HepG2 (cell line): ENCODE measurements at regions not wholly inside any gene's neighbourhood (a gene's known extent, or its start where the extent isn't known, plus 50 kb on each side); places are given as distances from the start of the nearest gene placed in this dataset.

Source experiments
- BRD4 ChIP-seq: sonication (generic); formaldehyde crosslinking; IDR thresholded peaks from 2 replicates; pipeline ENCODE4 v1.4.0; 2020; ENCODE audit warnings: missing genetic modification reagents
- HHEX ChIP-seq: IDR thresholded peaks from 2 replicates; pipeline ENCODE4 v1.6.1; 2016; ENCODE audit warnings: control low read depth
- HNRNPL ChIP-seq: fragments of 200-400 bp; formaldehyde crosslinking; IDR thresholded peaks from 2 replicates; pipeline ENCODE4 v1.6.1; 2017; ENCODE audit warnings: mild to moderate bottlenecking, low read depth, low read length
- IRF2 ChIP-seq: IDR thresholded peaks from 2 replicates; pipeline ENCODE4 v1.6.1; 2018; ENCODE audit warnings: missing genetic modification reagents, missing compliant biosample characterization
- KAT2B ChIP-seq: fragments of 150-350 bp; IDR thresholded peaks from 2 replicates; pipeline ENCODE4 v1.6.1; 2014; ENCODE audit warnings: low read depth, low read length, borderline replicate concordance
- KLF16 ChIP-seq, 2 experiments: sonication (generic) in 1 of 2; formaldehyde crosslinking in 1 of 2; IDR thresholded peaks; 2 replicates each; pipeline versions ENCODE4 v1.6.1 to v1.8.0; 2016 to 2023; ENCODE audit warnings: missing genetic modification reagents in 2 of 2, missing compliant biosample characterization in 1 of 2
- MATR3 ChIP-seq: sonication (generic); formaldehyde crosslinking; IDR thresholded peaks from 2 replicates; pipeline ENCODE4 v1.4.0; 2020; ENCODE audit warnings: missing genetic modification reagents
- NKX3-1 ChIP-seq: sonication (generic); formaldehyde crosslinking; IDR thresholded peaks from 2 replicates; pipeline ENCODE4 v1.5.0; 2020; ENCODE audit warnings: missing genetic modification reagents
- PBX3 ChIP-seq: sonication (generic); formaldehyde crosslinking; IDR thresholded peaks from 2 replicates; pipeline ENCODE4 v1.8.1; 2023; ENCODE audit warnings: missing genetic modification reagents, inconsistent platforms, borderline replicate concordance
- PRPF4 ChIP-seq: fragments of 200-400 bp; formaldehyde crosslinking; IDR thresholded peaks from 2 replicates; pipeline ENCODE4 v1.6.1; 2016; ENCODE audit warnings: low read length, low read depth; ENCODE audit not compliant: poor library complexity, severe bottlenecking
- RBFOX2 ChIP-seq: fragments of 200-400 bp; formaldehyde crosslinking; IDR thresholded peaks from 2 replicates; pipeline ENCODE4 v1.6.1; 2017; ENCODE audit warnings: low read depth, mild to moderate bottlenecking, low read length
- ZKSCAN8 ChIP-seq: IDR thresholded peaks from 2 replicates; pipeline ENCODE4 v1.6.1; 2016; ENCODE audit warnings: borderline replicate concordance, missing genetic modification reagents, missing compliant biosample characterization
- ZNF121 ChIP-seq: sonication (generic); formaldehyde crosslinking; IDR thresholded peaks from 2 replicates; pipeline ENCODE4 v1.5.0; 2020; ENCODE audit warnings: mild to moderate bottlenecking, missing genetic modification reagents
- ZNF30 ChIP-seq: sonication (generic); formaldehyde crosslinking; IDR thresholded peaks from 2 replicates; pipeline ENCODE4 v1.5.0; 2020; ENCODE audit warnings: mild to moderate bottlenecking, missing genetic modification reagents
- ZNF329 ChIP-seq: sonication (generic); formaldehyde crosslinking; IDR thresholded peaks from 2 replicates; pipeline ENCODE4 v1.9.0; 2021; ENCODE audit warnings: low read depth, mild to moderate bottlenecking, missing genetic modification reagents
- ZNF639 ChIP-seq: conservative IDR thresholded peaks from 2 replicates; pipeline ENCODE4 v1.6.1; 2018; ENCODE audit warnings: missing genetic modification reagents
- ZNF709 ChIP-seq: sonication (generic); formaldehyde crosslinking; IDR thresholded peaks from 2 replicates; pipeline ENCODE4 v1.5.0; 2020; ENCODE audit warnings: mild to moderate bottlenecking, missing genetic modification reagents
- TF ChIP-seq, protein P1 (sequence below): sonication (generic); formaldehyde crosslinking; IDR thresholded peaks from 2 replicates; pipeline ENCODE4 v1.5.1; 2020; ENCODE audit warnings: mild to moderate bottlenecking, missing genetic modification reagents, moderate library complexity
- TF ChIP-seq, protein P2 (sequence below): IDR thresholded peaks from 2 replicates; pipeline ENCODE4 v1.6.1; 2016; ENCODE audit warnings: missing genetic modification reagents, missing compliant biosample characterization
- TF ChIP-seq, protein P3 (sequence below): sonication (generic); formaldehyde crosslinking; IDR thresholded peaks from 2 replicates; pipeline ENCODE4 v1.4.0; 2020; ENCODE audit warnings: missing genetic modification reagents

DNA sequence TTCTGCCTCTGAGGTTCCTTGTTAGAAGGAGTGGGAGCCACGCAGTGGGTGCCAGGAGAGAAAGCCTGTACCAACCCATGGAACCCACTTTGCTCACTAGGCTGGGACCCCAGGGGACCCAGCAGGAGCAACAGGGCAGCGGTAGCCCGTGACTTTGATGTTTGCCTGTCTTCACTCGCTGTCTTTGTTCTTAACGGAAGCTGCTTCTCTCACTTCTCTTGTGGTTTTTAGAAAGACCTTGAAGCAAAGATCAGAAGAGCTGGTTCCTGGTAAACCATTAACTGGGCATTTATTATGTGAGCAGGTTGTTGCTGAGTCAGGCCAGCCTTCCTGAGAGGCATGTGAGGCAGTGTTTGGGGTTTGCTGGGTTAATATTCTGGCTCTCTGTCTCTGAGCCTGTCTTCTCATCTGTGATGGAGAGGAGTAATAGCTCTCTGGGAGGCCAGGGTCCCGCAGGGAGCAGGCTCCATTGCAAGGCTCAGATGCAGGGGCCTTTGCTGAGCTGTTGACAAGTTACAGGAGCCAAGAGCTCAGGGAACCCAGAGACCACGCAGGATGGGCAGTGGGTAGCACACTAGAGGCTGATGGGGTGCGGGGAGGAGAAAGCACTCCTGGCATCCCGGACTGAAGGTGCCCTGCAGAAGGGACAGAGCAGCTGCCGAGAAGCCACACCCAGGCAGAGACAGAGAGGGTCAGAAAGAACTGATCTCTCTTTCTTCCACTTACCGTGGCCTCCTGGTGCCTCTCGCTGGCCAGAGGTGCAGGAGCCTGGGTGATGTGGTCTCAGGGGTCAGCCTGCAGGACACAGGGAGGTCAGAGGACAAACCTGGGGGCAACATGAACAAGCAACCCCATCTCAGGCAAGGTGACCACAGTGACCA, 367.5 kb upstream of the C1orf174 start (continued):
- TF ChIP-seq ZNF639: no peak
- TF ChIP-seq, protein P1, sequence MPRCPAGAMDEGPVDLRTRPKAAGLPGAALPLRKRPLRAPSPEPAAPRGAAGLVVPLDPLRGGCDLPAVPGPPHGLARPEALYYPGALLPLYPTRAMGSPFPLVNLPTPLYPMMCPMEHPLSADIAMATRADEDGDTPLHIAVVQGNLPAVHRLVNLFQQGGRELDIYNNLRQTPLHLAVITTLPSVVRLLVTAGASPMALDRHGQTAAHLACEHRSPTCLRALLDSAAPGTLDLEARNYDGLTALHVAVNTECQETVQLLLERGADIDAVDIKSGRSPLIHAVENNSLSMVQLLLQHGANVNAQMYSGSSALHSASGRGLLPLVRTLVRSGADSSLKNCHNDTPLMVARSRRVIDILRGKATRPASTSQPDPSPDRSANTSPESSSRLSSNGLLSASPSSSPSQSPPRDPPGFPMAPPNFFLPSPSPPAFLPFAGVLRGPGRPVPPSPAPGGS (CRISPR knock-in tag): no peak
- TF ChIP-seq, protein P2, sequence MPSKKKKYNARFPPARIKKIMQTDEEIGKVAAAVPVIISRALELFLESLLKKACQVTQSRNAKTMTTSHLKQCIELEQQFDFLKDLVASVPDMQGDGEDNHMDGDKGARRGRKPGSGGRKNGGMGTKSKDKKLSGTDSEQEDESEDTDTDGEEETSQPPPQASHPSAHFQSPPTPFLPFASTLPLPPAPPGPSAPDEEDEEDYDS (CRISPR knock-in tag): peak; percentile 88
- TF ChIP-seq, protein P3, sequence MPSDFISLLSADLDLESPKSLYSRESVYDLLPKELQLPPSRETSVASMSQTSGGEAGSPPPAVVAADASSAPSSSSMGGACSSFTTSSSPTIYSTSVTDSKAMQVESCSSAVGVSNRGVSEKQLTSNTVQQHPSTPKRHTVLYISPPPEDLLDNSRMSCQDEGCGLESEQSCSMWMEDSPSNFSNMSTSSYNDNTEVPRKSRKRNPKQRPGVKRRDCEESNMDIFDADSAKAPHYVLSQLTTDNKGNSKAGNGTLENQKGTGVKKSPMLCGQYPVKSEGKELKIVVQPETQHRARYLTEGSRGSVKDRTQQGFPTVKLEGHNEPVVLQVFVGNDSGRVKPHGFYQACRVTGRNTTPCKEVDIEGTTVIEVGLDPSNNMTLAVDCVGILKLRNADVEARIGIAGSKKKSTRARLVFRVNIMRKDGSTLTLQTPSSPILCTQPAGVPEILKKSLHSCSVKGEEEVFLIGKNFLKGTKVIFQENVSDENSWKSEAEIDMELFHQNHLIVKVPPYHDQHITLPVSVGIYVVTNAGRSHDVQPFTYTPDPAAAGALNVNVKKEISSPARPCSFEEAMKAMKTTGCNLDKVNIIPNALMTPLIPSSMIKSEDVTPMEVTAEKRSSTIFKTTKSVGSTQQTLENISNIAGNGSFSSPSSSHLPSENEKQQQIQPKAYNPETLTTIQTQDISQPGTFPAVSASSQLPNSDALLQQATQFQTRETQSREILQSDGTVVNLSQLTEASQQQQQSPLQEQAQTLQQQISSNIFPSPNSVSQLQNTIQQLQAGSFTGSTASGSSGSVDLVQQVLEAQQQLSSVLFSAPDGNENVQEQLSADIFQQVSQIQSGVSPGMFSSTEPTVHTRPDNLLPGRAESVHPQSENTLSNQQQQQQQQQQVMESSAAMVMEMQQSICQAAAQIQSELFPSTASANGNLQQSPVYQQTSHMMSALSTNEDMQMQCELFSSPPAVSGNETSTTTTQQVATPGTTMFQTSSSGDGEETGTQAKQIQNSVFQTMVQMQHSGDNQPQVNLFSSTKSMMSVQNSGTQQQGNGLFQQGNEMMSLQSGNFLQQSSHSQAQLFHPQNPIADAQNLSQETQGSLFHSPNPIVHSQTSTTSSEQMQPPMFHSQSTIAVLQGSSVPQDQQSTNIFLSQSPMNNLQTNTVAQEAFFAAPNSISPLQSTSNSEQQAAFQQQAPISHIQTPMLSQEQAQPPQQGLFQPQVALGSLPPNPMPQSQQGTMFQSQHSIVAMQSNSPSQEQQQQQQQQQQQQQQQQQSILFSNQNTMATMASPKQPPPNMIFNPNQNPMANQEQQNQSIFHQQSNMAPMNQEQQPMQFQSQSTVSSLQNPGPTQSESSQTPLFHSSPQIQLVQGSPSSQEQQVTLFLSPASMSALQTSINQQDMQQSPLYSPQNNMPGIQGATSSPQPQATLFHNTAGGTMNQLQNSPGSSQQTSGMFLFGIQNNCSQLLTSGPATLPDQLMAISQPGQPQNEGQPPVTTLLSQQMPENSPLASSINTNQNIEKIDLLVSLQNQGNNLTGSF (CRISPR knock-in tag): no peak
- TF ChIP-seq ZNF121: no peak
- no peak for TF ChIP-seq MATR3 (CRISPR knock-in tag)
- TF ChIP-seq ZNF329 (CRISPR knock-in tag): no peak
- TF ChIP-seq HHEX: no peak
- peak; percentile 86 for TF ChIP-seq IRF2 (CRISPR knock-in tag)
- peak; percentile 9 for TF ChIP-seq PRPF4
- TF ChIP-seq RBFOX2: no peak; the same call in none of the 2 replicates
- TF ChIP-seq ZKSCAN8 (CRISPR knock-in tag): no peak
- TF ChIP-seq PBX3: no peak
- no peak; the same call in 1 of the 2 replicates for TF ChIP-seq BRD4
- TF ChIP-seq KLF16 (CRISPR knock-in tag; IDR thresholded peaks at IDR 0.05): peak in 1 of 2 experiments; percentile 66; a peak in 1 of 4 replicates
- no peak for TF ChIP-seq NKX3-1
- TF ChIP-seq ZNF709 (CRISPR knock-in tag): no peak
- TF ChIP-seq ZNF30 (CRISPR knock-in tag): no peak
- TF ChIP-seq HNRNPL: peak; percentile 79; the same call in 1 of the 2 replicates
- TF ChIP-seq KAT2B: no peak
